ENCODE measurements at regions not wholly inside any gene's neighbourhood (a gene's known extent, or its start where the extent isn't known, plus 50 kb on each side); places are given as distances from the start of the nearest gene placed in this dataset.

GRCh38 chr4:124253080-124253479 is 459.5 kb downstream of the ANKRD50 start:
- no peaks in the 10 kb centered on the region for H3K27me3 ChIP-seq (ENCODE audit: low read depth)
- no peak for TF ChIP-seq CTCF (IDR thresholded peaks at IDR 0.05)
- no peak overlapping the region for H3K4me3 ChIP-seq
- DNase-seq (no peak), ATAC-seq (no peak)
- H3K4me1 ChIP-seq, result no peaks in the 10 kb centered on the region
- H3K36me3 ChIP-seq, result no peaks in the 10 kb centered on the region
- no peak overlapping the region for H3K27ac ChIP-seq
- intact Hi-C loops (cut with DNase I), result no loop called here
- no peaks in the 10 kb centered on the region for H3K9me3 ChIP-seq

GRCh38 chr4:124262211-124263179 is 450.0 kb downstream of the ANKRD50 start:
- Histone ChIP-seq H3K27me3 (ENCODE audit: low read depth) (no peaks in the 10 kb centered on the region), H3K36me3 (no peaks in the 10 kb centered on the region), H3K27ac (no peak overlapping the region), H3K4me1 (no peaks in the 10 kb centered on the region), H3K4me3 (no peak overlapping the region), H3K9me3 (no peaks in the 10 kb centered on the region)
- peak; percentile 86 for TF ChIP-seq CTCF (IDR thresholded peaks at IDR 0.05)
- intact Hi-C loops (cut with DNase I), result no loop called here
- ATAC-seq, result peak; percentile 81 to 89
- peak; percentile 45 for DNase-seq

GRCh38 chr4:124265701-124266100 is 446.8 kb downstream of the ANKRD50 start:
- Histone ChIP-seq H3K27ac (no peak overlapping the region), H3K9me3 (no peaks in the 10 kb centered on the region), H3K4me1 (no peaks in the 10 kb centered on the region), H3K36me3 (no peaks in the 10 kb centered on the region), H3K4me3 (no peak overlapping the region), H3K27me3 (ENCODE audit: low read depth) (no peaks in the 10 kb centered on the region)
- intact Hi-C loops (cut with DNase I), result no loop called here
- DNase-seq (no peak), ATAC-seq (no peak)
- no peak for TF ChIP-seq CTCF (IDR thresholded peaks at IDR 0.05)

- H3K4me3 ChIP-seq, result no peak overlapping the region
- no peaks in the 10 kb centered on the region for H3K36me3 ChIP-seq
- H3K9me3 ChIP-seq, result no peaks in the 10 kb centered on the region
- intact Hi-C loops (cut with DNase I), result no loop called here
- TF ChIP-seq CTCF (IDR thresholded peaks at IDR 0.05), result no peak
- H3K27me3 ChIP-seq (ENCODE audit: low read depth), result no peaks in the 10 kb centered on the region
- no peak for DNase-seq
- no peak overlapping the region for H3K27ac ChIP-seq
- ATAC-seq, result no peak
- H3K4me1 ChIP-seq, result no peaks in the 10 kb centered on the region
Measured at GRCh38 chr4:124266721-124267120, 445.8 kb downstream of the ANKRD50 start.

GRCh38 chr4:124276461-124276860 is 436.1 kb downstream of the ANKRD50 start:
- no peaks in the 10 kb centered on the region for H3K27me3 ChIP-seq (ENCODE audit: low read depth)
- H3K27ac ChIP-seq, result no peak overlapping the region
- intact Hi-C loops (cut with DNase I), result no loop called here
- DNase-seq (no peak), ATAC-seq (no peak)
- H3K36me3 ChIP-seq, result no peaks in the 10 kb centered on the region
- no peak overlapping the region for H3K4me3 ChIP-seq
- TF ChIP-seq CTCF (IDR thresholded peaks at IDR 0.05), result no peak
- H3K4me1 ChIP-seq, result no peaks in the 10 kb centered on the region
- no peaks in the 10 kb centered on the region for H3K9me3 ChIP-seq

Data from lower lobe of right lung (tissue), 2 donors.